ENCODE measurements at regions not wholly inside any gene's neighbourhood (a gene's known extent, or its start where the extent isn't known, plus 50 kb on each side); places are given as distances from the start of the nearest gene placed in this dataset.

GRCh38 chr2:52749764-52750163 lies 1017.8 kb upstream of the CHAC2 start:
- WGBS, 3 donors, result 85 to 90% (median 86%) methylated on average over 3 of the region's 3 CpGs
- DNase-seq, result no peak
- H3K36me3 ChIP-seq, result no peaks in the 10 kb centered on the region
- peaks cover 0 to 3% of the 10 kb centered on the region in 2 donors for H3K9me3 ChIP-seq
- no peak overlapping the region for H3K27ac ChIP-seq
- intact Hi-C loops (cut with DNase I), result no loop called here
- H3K27me3 ChIP-seq, result no peaks in the 10 kb centered on the region
- H3K4me3 ChIP-seq, result no peak overlapping the region
- H3K4me1 ChIP-seq (ENCODE audit: insufficient read depth), result no peaks in the 10 kb centered on the region
- TF ChIP-seq, protein P1, sequence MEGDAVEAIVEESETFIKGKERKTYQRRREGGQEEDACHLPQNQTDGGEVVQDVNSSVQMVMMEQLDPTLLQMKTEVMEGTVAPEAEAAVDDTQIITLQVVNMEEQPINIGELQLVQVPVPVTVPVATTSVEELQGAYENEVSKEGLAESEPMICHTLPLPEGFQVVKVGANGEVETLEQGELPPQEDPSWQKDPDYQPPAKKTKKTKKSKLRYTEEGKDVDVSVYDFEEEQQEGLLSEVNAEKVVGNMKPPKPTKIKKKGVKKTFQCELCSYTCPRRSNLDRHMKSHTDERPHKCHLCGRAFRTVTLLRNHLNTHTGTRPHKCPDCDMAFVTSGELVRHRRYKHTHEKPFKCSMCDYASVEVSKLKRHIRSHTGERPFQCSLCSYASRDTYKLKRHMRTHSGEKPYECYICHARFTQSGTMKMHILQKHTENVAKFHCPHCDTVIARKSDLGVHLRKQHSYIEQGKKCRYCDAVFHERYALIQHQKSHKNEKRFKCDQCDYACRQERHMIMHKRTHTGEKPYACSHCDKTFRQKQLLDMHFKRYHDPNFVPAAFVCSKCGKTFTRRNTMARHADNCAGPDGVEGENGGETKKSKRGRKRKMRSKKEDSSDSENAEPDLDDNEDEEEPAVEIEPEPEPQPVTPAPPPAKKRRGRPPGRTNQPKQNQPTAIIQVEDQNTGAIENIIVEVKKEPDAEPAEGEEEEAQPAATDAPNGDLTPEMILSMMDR (IDR thresholded peaks at IDR 0.05), result no peak
- TF ChIP-seq EP300 (IDR thresholded peaks at IDR 0.05) (no peak), POLR2A (IDR thresholded peaks at IDR 0.05) (no peak)

DNA sequence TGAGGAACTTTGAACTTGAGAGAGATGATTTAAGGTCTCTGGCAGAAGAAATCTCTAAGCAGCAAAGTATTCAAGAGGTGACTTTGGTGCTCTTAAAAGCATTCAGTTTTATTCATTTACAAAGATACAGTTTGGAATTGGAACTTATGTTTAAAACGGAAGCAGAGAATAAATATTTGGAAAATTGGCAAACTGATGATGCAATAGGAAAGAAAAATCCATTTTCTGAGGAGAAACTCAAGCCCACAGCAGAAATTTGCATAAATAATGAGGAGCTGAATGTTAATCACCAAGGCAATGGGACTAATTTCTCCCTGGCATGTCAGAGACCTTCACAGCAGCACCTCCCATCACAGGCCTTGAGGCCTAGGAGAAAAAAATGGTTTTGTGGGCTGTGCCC lies 1022.5 kb upstream of the CHAC2 start:
- WGBS, 3 donors, result 84 to 87% (median 85%) methylated on average over 1 of the region's 1 CpG
- no peaks in the 10 kb centered on the region for H3K4me1 ChIP-seq (ENCODE audit: insufficient read depth)
- no peak overlapping the region for H3K4me3 ChIP-seq

GRCh38 chr2:52732849-52733395 lies 1034.7 kb upstream of the CHAC2 start:
- TF ChIP-seq, protein P1 (IDR thresholded peaks at IDR 0.05), result no peak
- TF ChIP-seq EP300 (IDR thresholded peaks at IDR 0.05) (no peak), POLR2A (IDR thresholded peaks at IDR 0.05) (no peak)
- Histone ChIP-seq H3K4me1 (ENCODE audit: insufficient read depth) (no peaks in the 10 kb centered on the region), H3K4me3 (no peak overlapping the region), H3K9me3 (no peaks in the 10 kb centered on the region), H3K27ac (no peak overlapping the region), H3K27me3 (no peaks in the 10 kb centered on the region), H3K36me3 (no peaks in the 10 kb centered on the region)
- DNase-seq, result no peak
- intact Hi-C loops (cut with DNase I), result no loop called here
- 72 to 82% (median 76%) methylated on average over 3 of the region's 3 CpGs for WGBS, 3 donors

More for the DNA sequence above, 1022.5 kb upstream of the CHAC2 start:
- Histone ChIP-seq H3K9me3 (peaks cover 0 to 3% of the 10 kb centered on the region in 2 donors), H3K27ac (no peak overlapping the region), H3K36me3 (no peaks in the 10 kb centered on the region), H3K27me3 (no peaks in the 10 kb centered on the region)
- no peak for DNase-seq
- intact Hi-C loops (cut with DNase I), result no loop called here
- TF ChIP-seq POLR2A (IDR thresholded peaks at IDR 0.05) (no peak), EP300 (IDR thresholded peaks at IDR 0.05) (no peak)
- TF ChIP-seq, protein P1 (IDR thresholded peaks at IDR 0.05), result no peak

GRCh38 chr2:52724585-52724984 lies 1043.0 kb upstream of the CHAC2 start:
- no peaks in the 10 kb centered on the region for H3K4me1 ChIP-seq (ENCODE audit: insufficient read depth)
- intact Hi-C loops (cut with DNase I), result no loop called here
- no peak overlapping the region for H3K4me3 ChIP-seq
- H3K36me3 ChIP-seq, result no peaks in the 10 kb centered on the region
- no peaks in the 10 kb centered on the region for H3K9me3 ChIP-seq
- no peak overlapping the region for H3K27ac ChIP-seq
- DNase-seq, result no peak
- TF ChIP-seq POLR2A (IDR thresholded peaks at IDR 0.05), result no peak
- TF ChIP-seq EP300 (IDR thresholded peaks at IDR 0.05), result no peak
- TF ChIP-seq, protein P1 (IDR thresholded peaks at IDR 0.05), result no peak
- no peaks in the 10 kb centered on the region for H3K27me3 ChIP-seq
